HepG2 (cell line): ENCODE measurements at regions not wholly inside any gene's neighbourhood (a gene's known extent, or its start where the extent isn't known, plus 50 kb on each side); places are given as distances from the start of the nearest gene placed in this dataset.

ENCODE experiments used
- ATAC-seq: fragments of 200-7000 bp; cut with Tn5 transposase; 3 replicates; pipeline ENCODE4 v1.9.1; 2020; ENCODE audit warnings: mild to moderate bottlenecking, moderate library complexity
- BruUV-seq: library from RNA; stranded (reverse); fragments of 400-500 nt; replicated peaks from 2 replicates; lab custom pipeline; 2021; lab: Mats Ljungman, UMichigan
- CTCF ChIA-PET: fragments of 300-600 bp; formaldehyde crosslinking; extraction: SDS; loops from one replicate; lab custom pipeline; 2021; ENCODE audit warnings: low total read pairs, inconsistent platforms, low intra/inter-chr PET ratio; lab: Yijun Ruan, JAX
- POLR2A ChIA-PET: fragments of 350-600 bp; sonication (Branson Sonifier 250); formaldehyde crosslinking; loops from one replicate; lab custom pipeline; 2020; ENCODE audit warnings: antibody characterized with exemption, inconsistent platforms; lab: Yijun Ruan, JAX
- DNase-seq: peaks from one replicate; pipeline ENCODE4 v3.0.0-alpha.2; 2015; ENCODE audit warnings: low spot score
- FAIRE-seq: peaks from 3 replicates; lab custom pipeline; 2011; peaks lifted over from hg19 to GRCh38; lab: Jason Lieb, UNC
- H2AFZ ChIP-seq: one replicate; pipeline ENCODE4 v1.6.1; 2011; ENCODE audit warnings: low read length, inconsistent platforms
- H3K27ac ChIP-seq: fragments of 300-600 bp; 3 replicates; pipeline ENCODE4 v1.8.0; 2011; ENCODE audit warnings: mixed run types, mild to moderate bottlenecking, mixed read lengths, low read length, inconsistent platforms; ENCODE audit not compliant: insufficient read depth; ENCODE audit errors: extremely low read length
- H3K27me3 ChIP-seq, 2 experiments: fragments of 200-600 bp in 1 of 2; 2 replicates in 1 of 2; 3 replicates in 1 of 2; pipeline versions ENCODE4 v1.6.0 to v1.8.0; 2011; ENCODE audit warnings: low read length in 2 of 2, mild to moderate bottlenecking in 2 of 2, moderate library complexity in 2 of 2, inconsistent platforms in 1 of 2; ENCODE audit not compliant: insufficient read depth in 2 of 2, control insufficient read depth in 1 of 2
- H3K36me3 ChIP-seq, 2 experiments: fragments of 200-600 bp in 1 of 2; replicated peaks in 1 of 2; 2 replicates in 1 of 2; 3 replicates in 1 of 2; pipeline versions ENCODE4 v1.5.1 to v1.8.0; 2011; ENCODE audit warnings: low read length in 2 of 2, inconsistent platforms in 1 of 2; ENCODE audit not compliant: insufficient read depth in 2 of 2, control insufficient read depth in 1 of 2
- H3K4me1 ChIP-seq: 2 replicates; pipeline ENCODE4 v1.5.1; 2012; ENCODE audit warnings: low read length, inconsistent platforms; ENCODE audit not compliant: insufficient read depth
- H3K4me2 ChIP-seq: 2 replicates; pipeline ENCODE4 v1.6.0; 2011; ENCODE audit warnings: low read depth, low read length, inconsistent platforms
- H3K4me3 ChIP-seq, 3 experiments: fragments of 200-600 bp in 1 of 3; sonication (generic), shearing (Covaris generic) in 1 of 3; replicated peaks in 1 of 3; 2 replicates each; pipeline ENCODE4 v1.5.1; 2011 to 2016; ENCODE audit warnings: low read length in 3 of 3, inconsistent platforms in 2 of 3, low read depth in 2 of 3, mild to moderate bottlenecking in 2 of 3, control low read depth in 1 of 3, mixed read lengths in 1 of 3; ENCODE audit not compliant: insufficient read depth in 1 of 3
- H3K79me2 ChIP-seq: one replicate; pipeline ENCODE4 v1.6.1; 2011; ENCODE audit warnings: low read length, inconsistent platforms; ENCODE audit not compliant: insufficient read depth
- H3K9ac ChIP-seq: 2 replicates; pipeline ENCODE4 v1.6.0; 2011; ENCODE audit warnings: mild to moderate bottlenecking, low read depth, low read length, inconsistent platforms; ENCODE audit not compliant: insufficient read depth
- H3K9me3 ChIP-seq: 2 replicates; pipeline ENCODE4 v1.5.1; 2012; ENCODE audit warnings: mild to moderate bottlenecking, low read length
- H4K20me1 ChIP-seq: 2 replicates; pipeline ENCODE4 v1.6.0; 2011; ENCODE audit warnings: inconsistent platforms, mild to moderate bottlenecking, low read length, moderate library complexity; ENCODE audit not compliant: insufficient read depth
- DBP ChIP-seq: sonication (generic); formaldehyde crosslinking; IDR thresholded peaks from 2 replicates; pipeline ENCODE4 v1.4.0; 2020; ENCODE audit warnings: missing genetic modification reagents; ENCODE audit errors: not compliant biosample characterization
- LCORL ChIP-seq, 2 experiments: fragments of 450-650 bp in 1 of 2; sonication (generic) in 1 of 2; formaldehyde crosslinking in 1 of 2; IDR thresholded peaks; 2 replicates each; pipeline versions ENCODE4 v1.5.0 to v1.6.1; 2017 to 2020; ENCODE audit warnings: antibody characterized with exemption in 1 of 2, missing genetic modification reagents in 1 of 2
- PHF8 ChIP-seq: sonication (generic); formaldehyde crosslinking; IDR thresholded peaks from 2 replicates; pipeline ENCODE4 v1.5.0; 2020; ENCODE audit warnings: missing genetic modification reagents
- PREB ChIP-seq: sonication (generic); formaldehyde crosslinking; IDR thresholded peaks from 2 replicates; pipeline ENCODE4 v1.4.0; 2020; ENCODE audit warnings: missing genetic modification reagents
- RARA ChIP-seq: IDR thresholded peaks from 2 replicates; pipeline ENCODE4 v1.6.1; 2016; ENCODE audit warnings: missing genetic modification reagents, missing compliant biosample characterization
- RORA ChIP-seq: sonication (generic); formaldehyde crosslinking; IDR thresholded peaks from 2 replicates; pipeline ENCODE4 v1.5.0; 2020; ENCODE audit warnings: mild to moderate bottlenecking, missing genetic modification reagents, moderate library complexity
- SALL1 ChIP-seq: sonication (generic); formaldehyde crosslinking; IDR thresholded peaks from 2 replicates; pipeline ENCODE4 v1.8.0; 2022; ENCODE audit warnings: mild to moderate bottlenecking, missing genetic modification reagents
- SMAD3 ChIP-seq: sonication (generic); formaldehyde crosslinking; IDR thresholded peaks from 2 replicates; pipeline ENCODE4 v1.4.0; 2020; ENCODE audit warnings: missing genetic modification reagents
- YEATS2 ChIP-seq: sonication (generic); formaldehyde crosslinking; IDR thresholded peaks from 2 replicates; pipeline ENCODE4 v1.4.0; 2020; ENCODE audit warnings: missing genetic modification reagents, borderline replicate concordance
- ZBTB14 ChIP-seq: sonication (generic); formaldehyde crosslinking; IDR thresholded peaks from 2 replicates; pipeline ENCODE4 v1.4.0; 2020; ENCODE audit warnings: missing genetic modification reagents
- ZFP36 ChIP-seq: fragments of 150-350 bp; IDR thresholded peaks from 2 replicates; pipeline ENCODE4 v1.6.1; 2018; ENCODE audit warnings: borderline replicate concordance, low read length, low read depth; ENCODE audit not compliant: partially characterized antibody
- ZNF10 ChIP-seq: sonication (generic); formaldehyde crosslinking; IDR thresholded peaks from 2 replicates; pipeline ENCODE4 v1.4.0; 2020; ENCODE audit warnings: mild to moderate bottlenecking, low read depth, missing genetic modification reagents, borderline replicate concordance
- ZNF18 ChIP-seq: sonication (generic); formaldehyde crosslinking; IDR thresholded peaks from 2 replicates; pipeline ENCODE4 v1.8.0; 2022; ENCODE audit warnings: mild to moderate bottlenecking, missing genetic modification reagents; ENCODE audit not compliant: insufficient replicate concordance
- ZNF3 ChIP-seq: IDR thresholded peaks from 2 replicates; pipeline ENCODE4 v1.7.0; 2017; ENCODE audit warnings: inconsistent platforms
- ZNF501 ChIP-seq: sonication (generic); formaldehyde crosslinking; IDR thresholded peaks from 2 replicates; pipeline ENCODE4 v1.5.1; 2020; ENCODE audit warnings: mild to moderate bottlenecking, moderate library complexity, missing genetic modification reagents
- ZNF788 ChIP-seq: sonication (generic); formaldehyde crosslinking; IDR thresholded peaks from 2 replicates; pipeline ENCODE4 v1.5.0; 2020; ENCODE audit warnings: mild to moderate bottlenecking, missing genetic modification reagents, borderline replicate concordance
- WGBS: methylation state at CpG from one replicate; pipeline ENCODE4 v1.1.6; 2017; ENCODE audit warnings: low lambda C conversion rate; 5-methylcytosine and 5-hydroxymethylcytosine counted together
- in situ Hi-C: cut with HindIII; loops from 2 replicates; pipeline ENCODE4 v1.10.0; 2017; ENCODE audit warnings: low pct_unique_long_range_greater_than_20kb; ENCODE audit not compliant: extremely low pct_ligation_motif_present
- intact Hi-C: fragments of 100-400 bp; cut with micrococcal nuclease; formaldehyde crosslinking; loops from one replicate; pipeline ENCODE4 v1.10.0; 2022; ENCODE audit not compliant: unreplicated experiment

GRCh38 chr14:82313889-82314288, 780.2 kb upstream of the SEL1L start:
- H3K79me2 ChIP-seq, result no peaks in the 10 kb centered on the region
- no peak for ATAC-seq
- WGBS, result 0% methylated on average over 1 of the region's 1 CpG
- CTCF ChIA-PET, result no interaction called here
- no peak overlapping the region for H3K4me2 ChIP-seq
- H3K9me3 ChIP-seq, result peaks cover 73% of the 10 kb centered on the region
- no peak overlapping the region for H3K27ac ChIP-seq
- no peaks in the 10 kb centered on the region for H3K4me1 ChIP-seq
- TF ChIP-seq ZFP36 (no peak), RARA (CRISPR knock-in tag) (no peak)
- no TSS peak for BruUV-seq
- no peak overlapping the region for H3K9ac ChIP-seq
- intact Hi-C loops, result no loop called here
- no peaks in the 10 kb centered on the region for H3K27me3 ChIP-seq
- FAIRE-seq, result no peak
- no peak overlapping the region for H3K4me3 ChIP-seq
- in situ Hi-C loops, result no loop called here
- no peaks in the 10 kb centered on the region for H4K20me1 ChIP-seq
- POLR2A ChIA-PET, result no interaction called here
- no peak for DNase-seq
- no peaks in the 10 kb centered on the region for H3K36me3 ChIP-seq
- H2AFZ ChIP-seq, result no peak overlapping the region

- no peak overlapping the region for H3K4me2 ChIP-seq
- WGBS, result 3% methylated on average over 4 of the region's 4 CpGs
- in situ Hi-C loops, result no loop called here
These were observed 794.8 kb upstream of the SEL1L start for GRCh38 chr14:82328442-82328841.

More at GRCh38 chr14:82328442-82328841, 794.8 kb upstream of the SEL1L start:
- Histone ChIP-seq H3K4me1 (no peaks in the 10 kb centered on the region), H2AFZ (no peak overlapping the region), H3K4me3 (no peak overlapping the region), H3K9me3 (peaks cover 86% of the 10 kb centered on the region), H3K36me3 (no peaks in the 10 kb centered on the region), H3K27me3 (no peaks in the 10 kb centered on the region), H3K79me2 (no peaks in the 10 kb centered on the region), H4K20me1 (no peaks in the 10 kb centered on the region), H3K9ac (no peak overlapping the region), H3K27ac (no peak overlapping the region)
- ChIA-PET POLR2A (no interaction called here), CTCF (no interaction called here)
- intact Hi-C loops, result no loop called here
- FAIRE-seq (no peak), ATAC-seq (no peak), DNase-seq (no peak)
- no TSS peak for BruUV-seq
- no peak for TF ChIP-seq RORA (CRISPR knock-in tag)
- no peak for TF ChIP-seq ZNF788
- no peak for TF ChIP-seq ZNF501 (CRISPR knock-in tag)
- TF ChIP-seq YEATS2, result no peak
- no peak for TF ChIP-seq PHF8
- TF ChIP-seq ZNF10 (CRISPR knock-in tag), result no peak
- TF ChIP-seq SMAD3 (CRISPR knock-in tag), result no peak
- TF ChIP-seq ZNF18 (CRISPR knock-in tag), result no peak
- no peak for TF ChIP-seq PREB
- TF ChIP-seq SALL1 (CRISPR knock-in tag), result no peak
- TF ChIP-seq DBP (CRISPR knock-in tag), result no peak
- no peak for TF ChIP-seq LCORL (IDR thresholded peaks at IDR 0.05)
- no peak for TF ChIP-seq LCORL (CRISPR knock-in tag; IDR thresholded peaks at IDR 0.05)
- no peak for TF ChIP-seq ZNF3 (CRISPR knock-in tag)
- TF ChIP-seq ZBTB14 (CRISPR knock-in tag), result no peak
